Osteocyte (in vitro differentiated cells): ENCODE measurements at regions not wholly inside any gene's neighbourhood (a gene's known extent, or its start where the extent isn't known, plus 50 kb on each side); places are given as distances from the start of the nearest gene placed in this dataset.
A peak's percentile ranks its signal among the peaks of the same experiment; 100 is the strongest.

Experiments used
- DNase-seq: peaks from one replicate; pipeline ENCODE4 v3.0.0; 2021; ENCODE audit warnings: mixed read lengths; ENCODE audit not compliant: unreplicated experiment; ENCODE audit errors: extremely low spot score
- H3K27ac Mint-ChIP-seq: one replicate; pipeline ENCODE4 v1.8.0; 2021; ENCODE audit warnings: mild to moderate bottlenecking, mixed read lengths; ENCODE audit not compliant: unreplicated experiment
- H3K27me3 Mint-ChIP-seq: one replicate; pipeline ENCODE4 v1.8.0; 2021; ENCODE audit warnings: mixed read lengths; ENCODE audit not compliant: unreplicated experiment
- H3K36me3 Mint-ChIP-seq: one replicate; pipeline ENCODE4 v1.8.0; 2021; ENCODE audit warnings: mixed read lengths; ENCODE audit not compliant: unreplicated experiment
- H3K4me1 Mint-ChIP-seq: one replicate; pipeline ENCODE4 v1.8.0; 2021; ENCODE audit warnings: mixed read lengths; ENCODE audit not compliant: unreplicated experiment
- H3K4me3 Mint-ChIP-seq: one replicate; pipeline ENCODE4 v1.8.0; 2021; ENCODE audit warnings: mild to moderate bottlenecking, moderate library complexity, mixed read lengths; ENCODE audit not compliant: unreplicated experiment
- H3K9me3 Mint-ChIP-seq: one replicate; pipeline ENCODE4 v1.8.0; 2021; ENCODE audit warnings: mixed read lengths; ENCODE audit not compliant: unreplicated experiment
- CTCF ChIP-seq: fragments of 200-600 bp; sonication (generic); IDR thresholded peaks from 2 replicates; pipeline ENCODE4 v1.5.0; 2021; ENCODE audit warnings: antibody characterized with exemption, mild to moderate bottlenecking, moderate library complexity

GRCh38 chr4:123747016-123747415, 350.4 kb downstream of the SPRY1 start:
- H3K4me1 Mint-ChIP-seq = peaks cover 25% of the 10 kb centered on the region
- H3K27ac Mint-ChIP-seq = no peak overlapping the region
- H3K36me3 Mint-ChIP-seq = no peaks in the 10 kb centered on the region
- H3K27me3 Mint-ChIP-seq = no peaks in the 10 kb centered on the region
- TF ChIP-seq CTCF = no peak
- DNase-seq = no peak
- no peak overlapping the region for H3K4me3 Mint-ChIP-seq
- no peaks in the 10 kb centered on the region for H3K9me3 Mint-ChIP-seq

DNA sequence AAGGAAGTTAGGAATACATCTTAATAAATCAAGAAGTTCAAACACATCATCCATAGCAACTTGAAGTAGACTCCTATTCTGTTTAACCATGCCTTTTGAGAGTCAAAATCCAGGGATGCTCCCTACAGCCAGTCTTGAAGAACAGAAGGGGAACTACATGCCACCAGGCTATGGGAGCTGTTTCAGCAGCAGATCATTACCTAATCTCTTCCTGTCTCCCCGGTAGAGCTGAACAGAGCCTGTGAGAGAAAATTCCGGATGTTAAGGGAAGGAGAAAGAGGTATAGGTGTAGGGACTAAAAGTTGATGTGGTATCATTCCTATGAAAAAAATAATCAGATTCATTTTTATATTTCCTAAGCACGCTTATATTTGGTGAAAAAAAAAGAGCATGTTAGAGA, 352.2 kb downstream of the SPRY1 start:
- no peak for TF ChIP-seq CTCF
- Mint-ChIP-seq H3K27me3 (no peaks in the 10 kb centered on the region), H3K36me3 (no peaks in the 10 kb centered on the region), H3K9me3 (peaks cover 3% of the 10 kb centered on the region), H3K27ac (peak overlapping the region; percentile 34), H3K4me1 (peaks cover 18% of the 10 kb centered on the region), H3K4me3 (no peak overlapping the region)
- no peak for DNase-seq

- DNase-seq = no peak
- Mint-ChIP-seq H3K4me1 (peaks cover 18% of the 10 kb centered on the region), H3K36me3 (no peaks in the 10 kb centered on the region), H3K27me3 (no peaks in the 10 kb centered on the region), H3K4me3 (no peak overlapping the region), H3K9me3 (peaks cover 3% of the 10 kb centered on the region), H3K27ac (peak overlapping the region; percentile 62)
- no peak for TF ChIP-seq CTCF
These were observed 352.8 kb downstream of the SPRY1 start for GRCh38 chr4:123749383-123749782.

GRCh38 chr4:123750044-123750443, 353.4 kb downstream of the SPRY1 start:
- Mint-ChIP-seq H3K4me3 (no peak overlapping the region), H3K27ac (peak overlapping the region; percentile 46), H3K36me3 (no peaks in the 10 kb centered on the region), H3K4me1 (peaks cover 15% of the 10 kb centered on the region), H3K9me3 (peaks cover 3% of the 10 kb centered on the region), H3K27me3 (no peaks in the 10 kb centered on the region)
- no peak for TF ChIP-seq CTCF
- no peak for DNase-seq

DNA sequence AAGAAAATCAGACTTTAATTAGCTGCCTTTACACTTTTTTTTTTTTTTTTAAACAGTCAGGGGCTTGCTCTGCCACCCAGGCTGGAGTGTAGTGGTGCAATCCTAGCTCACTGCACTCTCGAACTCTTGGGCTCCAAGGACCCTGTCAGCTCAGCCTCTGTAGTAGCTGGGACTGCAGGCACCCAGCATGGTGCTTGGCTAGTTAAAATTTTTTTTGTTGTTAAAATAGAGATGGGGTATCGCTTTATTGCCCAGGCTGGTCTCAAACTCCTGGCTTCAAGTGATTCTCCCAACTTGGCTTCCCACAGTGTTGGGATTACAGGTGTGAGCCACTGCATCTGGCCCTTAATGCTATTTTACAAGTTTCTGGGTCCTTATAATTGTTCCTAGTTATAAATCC, 359.1 kb downstream of the SPRY1 start:
- Mint-ChIP-seq H3K4me1 (peaks cover 6% of the 10 kb centered on the region), H3K4me3 (no peak overlapping the region), H3K9me3 (peaks cover 7% of the 10 kb centered on the region), H3K27ac (no peak overlapping the region), H3K36me3 (no peaks in the 10 kb centered on the region), H3K27me3 (no peaks in the 10 kb centered on the region)
- DNase-seq = no peak
- TF ChIP-seq CTCF = no peak
